NCI-H2029 (cell line): ENCODE measurements at regions not wholly inside any gene's neighbourhood (a gene's known extent, or its start where the extent isn't known, plus 50 kb on each side); places are given as distances from the start of the nearest gene placed in this dataset.

Experiments
- DNase-seq: peaks from one replicate; lab custom pipeline; 2025; lab: John Stamatoyannopoulos, UW

DNA sequence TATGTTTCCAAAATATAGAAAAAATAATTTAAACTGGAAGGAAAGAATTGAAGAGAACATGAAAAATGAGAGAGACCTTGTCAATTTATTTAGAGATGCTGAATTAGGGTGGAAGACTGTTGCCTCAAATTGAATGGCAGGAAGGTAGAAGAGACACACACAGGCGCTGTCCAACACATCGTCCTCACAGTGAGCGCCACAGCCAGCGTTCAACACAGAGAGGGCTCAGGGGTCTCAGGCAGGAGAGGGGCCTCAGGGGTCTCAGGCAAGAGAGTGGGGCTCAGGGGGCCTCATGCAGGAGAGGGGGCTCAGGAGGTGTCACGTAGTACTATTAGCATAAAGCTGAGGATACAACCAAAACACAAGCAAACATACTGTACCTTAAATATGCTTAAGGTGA, 65.7 kb downstream of the TMEM18 start:
- no peak for DNase-seq

DNA sequence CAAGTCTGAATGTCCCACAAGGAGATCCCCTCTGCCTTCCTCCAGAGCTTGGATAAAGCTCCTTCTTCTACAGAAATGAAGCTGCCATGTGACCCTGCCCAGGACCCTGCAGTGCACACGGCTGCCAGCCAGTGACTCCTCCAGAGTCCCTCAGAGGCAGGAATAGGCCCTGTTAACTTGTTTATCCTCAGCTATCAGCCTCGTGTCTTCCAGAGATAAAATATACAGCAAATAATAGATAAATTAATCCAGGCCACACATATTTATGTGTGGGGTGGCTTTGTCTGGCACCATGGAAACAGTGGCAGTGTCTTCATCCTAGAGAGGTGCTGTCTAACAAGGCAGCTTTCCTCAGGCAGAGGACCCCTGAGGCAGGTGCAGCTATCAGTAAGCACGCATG, 66.7 kb downstream of the TMEM18 start:
- no peak for DNase-seq

DNA sequence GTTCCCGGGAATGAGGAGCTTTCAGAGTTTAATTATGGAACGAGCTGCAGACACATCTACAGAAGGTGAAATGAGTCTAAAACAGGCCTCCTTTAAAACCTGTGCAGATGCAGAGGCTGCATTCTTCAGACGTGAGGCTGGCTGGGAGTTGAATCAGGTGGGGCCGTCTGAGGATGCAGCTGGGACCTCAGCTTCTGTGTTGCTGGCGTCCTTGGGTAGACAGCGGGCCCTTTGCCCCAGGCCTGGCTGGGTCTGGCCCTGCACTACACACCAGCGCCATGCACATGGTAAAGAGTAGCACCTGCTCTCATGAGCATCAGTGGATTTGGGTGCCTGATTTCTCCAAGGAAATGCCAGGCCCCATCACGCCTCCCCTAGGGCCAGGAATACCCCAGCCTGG, 67.3 kb downstream of the TMEM18 start:
- DNase-seq: no peak

DNA sequence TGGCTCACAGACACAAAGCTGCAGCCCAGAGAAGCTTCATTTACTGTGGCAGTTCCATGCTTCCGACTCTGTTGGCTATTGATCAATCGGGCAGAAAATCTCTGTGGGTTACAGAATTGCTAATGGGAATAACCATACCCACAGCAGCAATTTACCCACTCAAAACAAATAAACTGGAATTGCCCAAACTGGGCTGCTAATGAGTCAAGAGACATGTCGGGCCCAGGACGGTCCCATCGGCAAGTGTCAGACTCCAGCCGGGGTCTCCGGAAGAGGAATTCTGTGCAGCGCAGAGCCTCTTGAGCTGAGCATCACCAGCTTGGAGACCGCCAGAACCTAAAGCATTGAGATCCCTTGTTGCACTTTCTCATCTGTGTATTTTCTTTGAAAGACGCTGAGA, 67.8 kb downstream of the TMEM18 start:
- DNase-seq: no peak

DNA sequence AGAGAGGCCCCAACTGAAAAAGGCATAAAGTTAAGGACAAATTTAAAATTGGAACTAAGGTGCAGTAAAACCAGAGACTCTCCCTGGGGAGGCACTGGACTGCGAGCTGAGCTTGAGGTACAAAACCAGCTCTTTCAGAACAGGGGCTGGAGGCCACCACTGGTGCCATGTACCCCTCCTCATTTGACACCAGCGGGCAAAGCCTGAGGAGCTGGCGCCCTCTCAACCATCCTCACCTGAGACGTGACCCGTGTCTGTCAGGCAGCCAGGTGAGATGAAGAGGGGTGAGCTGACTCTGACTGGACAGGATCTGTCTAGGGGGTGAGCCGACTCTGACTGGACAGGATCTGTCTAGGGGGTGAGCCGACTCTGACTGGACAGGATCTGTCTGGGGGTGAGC, 68.5 kb downstream of the TMEM18 start:
- DNase-seq: no peak

DNA sequence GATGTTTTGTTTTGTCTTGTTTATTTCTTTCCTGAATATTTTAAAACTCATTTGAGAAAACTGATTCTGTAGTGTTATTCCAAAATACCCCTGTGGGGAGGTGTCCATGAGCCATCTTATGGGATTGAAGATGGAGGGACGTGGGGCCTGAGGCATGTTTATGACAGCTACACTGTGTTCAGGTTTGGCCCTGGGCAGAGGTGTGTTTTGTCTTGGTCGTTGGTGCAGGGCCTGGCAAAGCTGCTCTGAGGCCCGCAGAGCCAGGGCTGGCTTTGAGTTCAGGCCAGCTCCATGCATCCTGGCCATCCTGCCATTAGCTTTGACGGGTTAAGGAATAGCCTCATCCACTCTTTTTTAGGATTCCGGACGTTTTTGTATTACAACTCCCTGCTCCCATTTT, 68.9 kb downstream of the TMEM18 start:
- DNase-seq: no peak

DNA sequence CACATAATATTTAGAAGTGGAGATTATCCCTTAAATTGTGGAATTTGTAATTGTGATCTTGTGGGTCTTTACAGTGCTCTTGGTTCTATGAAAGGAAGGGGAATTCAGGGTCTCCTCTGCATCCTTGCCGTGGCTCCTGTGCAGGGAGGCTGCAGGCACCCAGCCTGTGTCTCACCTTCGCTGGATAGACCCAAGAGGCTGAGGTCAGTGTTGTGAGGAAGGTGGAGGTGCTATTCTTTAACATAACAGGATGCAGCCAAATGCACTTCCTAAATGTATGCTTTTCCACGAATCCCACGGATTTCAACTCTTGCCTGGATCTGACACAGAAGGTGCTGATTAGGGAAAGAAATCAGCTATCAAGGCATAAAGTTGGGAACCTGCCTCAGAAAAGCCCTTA, 69.5 kb downstream of the TMEM18 start:
- DNase-seq: no peak

DNA sequence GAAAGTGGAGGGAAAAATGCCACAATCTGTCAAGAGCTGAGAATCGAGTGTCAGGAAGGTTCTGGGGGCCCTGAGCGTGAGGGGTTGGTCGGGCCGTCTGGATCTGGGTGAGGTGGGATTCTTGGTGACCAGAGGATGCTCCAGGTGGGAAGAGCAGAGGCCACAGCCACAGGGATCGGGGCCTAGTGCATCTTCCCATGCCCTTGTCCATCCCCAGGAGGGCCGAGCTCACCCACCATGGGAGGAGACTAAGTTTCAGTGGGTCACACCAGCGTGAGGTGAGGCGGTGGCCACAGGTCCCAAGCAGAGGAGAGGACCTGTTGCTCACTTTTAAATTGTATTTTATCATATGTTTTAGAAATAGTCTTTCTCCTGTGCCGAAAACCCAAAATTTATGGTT, 70.0 kb downstream of the TMEM18 start:
- DNase-seq: no peak

DNA sequence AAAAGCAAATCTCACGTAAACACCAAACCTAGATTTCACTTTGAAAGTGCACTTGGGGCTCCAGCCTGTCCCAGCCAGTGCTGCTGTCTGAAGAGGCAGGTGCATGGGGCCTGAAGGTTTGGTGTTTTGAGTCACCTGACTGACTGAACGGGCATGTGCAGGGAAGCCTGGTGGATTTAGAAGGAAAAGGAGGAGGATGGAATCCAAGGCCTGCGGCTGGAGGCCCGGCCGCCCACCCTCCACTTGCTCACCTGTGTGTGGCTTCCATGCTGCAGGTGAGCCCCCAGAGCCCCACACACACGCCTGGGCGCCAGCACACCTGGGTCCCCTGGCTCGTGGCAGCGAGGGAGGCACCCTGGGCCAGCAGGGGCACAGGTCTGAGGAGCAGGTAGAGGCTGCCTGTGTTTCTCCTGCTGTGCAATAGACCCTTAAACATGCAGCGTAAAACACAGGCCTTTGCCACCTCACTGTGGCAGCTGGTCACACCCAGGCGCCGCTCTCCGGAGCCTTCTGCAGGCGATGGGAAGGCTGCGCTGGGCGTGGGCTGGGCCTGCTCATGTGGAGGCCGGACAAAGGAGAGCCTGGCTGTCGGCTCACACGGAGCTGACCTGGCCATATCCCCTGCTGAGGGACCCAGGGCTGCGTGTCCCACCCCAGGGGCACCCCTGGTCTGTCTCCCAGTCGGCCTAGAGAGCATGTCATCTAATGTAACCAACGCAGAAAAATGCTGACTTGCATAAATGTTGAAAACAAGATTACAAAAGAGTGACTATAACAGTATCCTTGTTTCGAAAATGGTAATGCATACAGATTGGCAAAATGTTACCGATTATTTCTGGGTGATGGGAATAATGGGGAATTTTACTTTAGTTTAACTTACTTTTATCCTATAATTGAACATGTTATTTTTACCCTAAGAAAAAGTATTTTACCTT, 71.3 kb downstream of the TMEM18 start:
- no peak for DNase-seq

DNA sequence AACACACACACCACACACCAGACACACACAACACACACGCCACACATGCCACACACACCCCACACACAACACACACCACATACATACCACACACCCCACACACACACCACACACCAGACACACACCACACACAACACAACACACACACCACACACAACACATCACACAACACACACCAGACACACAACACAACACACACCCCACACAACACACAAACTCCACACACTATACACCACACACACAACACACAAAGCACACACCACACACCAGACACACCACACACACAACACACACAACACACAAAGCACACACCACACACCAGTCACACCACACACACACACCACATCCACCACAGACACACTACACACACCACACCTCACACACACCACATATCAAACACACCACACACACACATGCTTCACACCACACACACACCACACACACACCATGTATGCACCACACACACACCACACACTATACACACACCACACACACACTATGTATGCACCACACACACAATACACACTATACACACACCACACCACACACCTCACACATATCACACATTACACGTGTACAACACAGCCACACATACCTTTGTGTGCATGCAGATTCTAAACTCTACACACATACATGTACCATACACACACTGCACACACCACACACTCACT, 72.2 kb downstream of the TMEM18 start:
- DNase-seq: no peak

DNA sequence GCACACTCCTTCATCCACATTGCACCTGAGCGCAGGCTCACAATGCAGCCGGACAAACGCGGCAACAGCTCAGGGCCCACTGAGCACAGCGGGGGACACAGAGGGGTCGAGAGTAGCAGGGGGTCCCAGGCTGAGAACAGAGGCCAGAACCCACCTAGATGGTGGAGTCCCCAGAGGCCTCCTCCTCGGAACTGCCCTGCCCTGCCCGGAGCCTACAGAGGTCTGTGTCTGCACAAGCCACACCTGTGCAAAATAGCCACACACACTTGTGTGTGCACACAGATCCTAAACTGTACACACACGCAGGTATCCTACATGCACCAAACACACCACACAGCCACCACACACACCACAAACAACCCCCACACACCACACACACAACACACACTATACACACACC, 72.8 kb downstream of the TMEM18 start:
- DNase-seq: no peak

DNA sequence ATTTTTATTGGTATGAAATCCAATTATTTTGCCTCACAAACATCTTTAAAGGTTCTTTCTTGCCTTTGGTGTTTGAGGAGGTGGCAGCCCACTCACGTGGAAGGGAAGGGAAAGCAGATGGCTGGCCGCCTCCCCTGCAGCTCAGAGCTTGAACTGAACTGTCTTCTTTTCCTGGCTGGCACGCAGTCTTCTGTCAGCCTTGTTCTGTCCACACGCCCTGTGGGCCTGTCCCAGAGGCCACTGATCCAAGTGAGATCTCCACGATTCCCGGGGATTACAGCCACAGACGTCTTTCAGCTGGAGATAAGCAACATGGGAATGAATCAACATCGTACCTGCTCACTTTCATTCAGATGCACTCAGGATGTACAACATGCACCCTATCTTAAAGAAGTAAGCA, 73.3 kb downstream of the TMEM18 start:
- DNase-seq: no peak

DNA sequence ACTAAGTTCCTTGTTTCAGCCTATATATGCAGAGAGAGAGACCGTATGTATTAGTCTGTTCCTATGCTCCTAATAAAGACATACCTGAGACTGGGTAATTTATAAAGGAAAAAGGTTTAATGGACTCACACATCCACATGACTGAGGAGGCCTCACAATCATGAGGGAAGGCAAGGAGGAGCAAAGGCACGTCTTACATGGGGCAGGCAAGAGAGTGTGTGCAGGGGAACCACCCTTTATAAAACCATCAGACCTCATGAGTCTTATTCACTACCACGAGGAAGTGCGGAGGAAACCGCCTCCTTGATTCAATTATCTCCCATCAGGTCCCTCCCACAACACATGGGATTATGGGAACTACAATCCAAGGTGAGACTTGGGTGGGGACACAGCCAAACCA, 73.8 kb downstream of the TMEM18 start:
- DNase-seq: no peak

DNA sequence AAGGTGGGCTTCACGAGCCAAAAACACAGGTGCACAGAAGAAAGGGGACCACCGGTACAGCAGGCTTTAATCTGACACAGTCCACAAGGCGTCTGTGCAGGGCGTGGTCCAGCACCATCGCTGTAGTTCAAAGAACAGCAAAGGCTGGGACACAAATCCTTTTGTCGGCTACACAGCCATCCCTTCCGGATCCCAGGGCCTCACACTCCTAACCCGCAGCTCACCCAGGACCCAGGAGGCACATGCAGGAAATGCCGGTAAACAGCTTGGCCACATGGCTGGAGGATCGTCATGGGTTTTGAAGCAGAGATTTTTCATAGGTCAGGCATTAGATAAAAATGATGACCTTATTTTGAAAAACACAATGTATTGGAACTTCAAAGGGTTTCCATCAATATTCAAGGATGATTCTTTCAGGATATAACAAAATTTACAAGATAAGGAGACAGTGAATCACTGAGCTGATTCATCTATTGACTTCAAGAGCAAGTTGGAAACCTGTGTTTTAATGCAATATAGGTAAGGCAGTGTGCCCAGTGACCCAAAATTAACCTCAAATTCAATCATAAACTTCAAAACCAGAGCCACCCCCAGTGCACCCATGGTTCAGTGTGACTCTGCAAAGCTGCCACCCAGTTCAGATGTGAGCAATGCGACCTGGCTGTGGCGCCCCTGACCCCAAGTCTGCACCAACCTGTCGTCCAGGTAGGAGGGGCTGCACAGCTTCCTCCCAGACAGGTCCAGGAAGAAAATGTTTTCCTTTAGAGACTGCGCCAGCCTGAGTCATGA, 74.4 kb downstream of the TMEM18 start:
- no peak for DNase-seq

DNA sequence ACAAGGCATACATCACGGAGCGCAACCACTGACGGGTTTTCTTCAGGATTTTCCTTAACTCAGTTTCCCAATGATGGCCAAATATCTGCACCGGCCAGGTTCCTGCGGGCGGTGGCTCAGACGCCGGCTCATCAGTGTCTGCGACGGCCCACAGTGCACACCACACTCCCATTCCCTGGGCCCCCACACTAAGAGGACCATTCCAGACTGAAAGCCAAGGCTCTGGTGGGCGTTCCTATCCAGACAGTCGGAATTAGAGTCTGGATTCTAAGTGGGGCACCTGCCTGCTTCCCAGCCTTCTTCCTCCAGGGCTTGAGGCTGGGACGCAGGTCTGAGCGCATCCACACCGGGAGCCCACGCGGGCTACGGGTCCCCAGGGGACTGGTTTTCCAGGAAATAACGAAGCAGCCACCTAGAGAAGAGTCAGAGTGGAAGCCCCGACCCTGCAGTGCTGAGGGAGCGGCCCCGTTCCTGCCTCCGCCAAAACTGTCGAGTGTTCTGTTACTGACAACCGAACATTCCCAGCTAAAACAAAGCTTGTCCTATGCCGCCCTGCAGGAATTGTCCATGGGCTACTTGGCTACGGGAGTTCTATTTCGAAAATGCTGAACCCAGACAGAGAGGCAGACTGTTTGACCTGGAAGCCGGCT, 75.3 kb downstream of the TMEM18 start:
- no peak for DNase-seq

DNA sequence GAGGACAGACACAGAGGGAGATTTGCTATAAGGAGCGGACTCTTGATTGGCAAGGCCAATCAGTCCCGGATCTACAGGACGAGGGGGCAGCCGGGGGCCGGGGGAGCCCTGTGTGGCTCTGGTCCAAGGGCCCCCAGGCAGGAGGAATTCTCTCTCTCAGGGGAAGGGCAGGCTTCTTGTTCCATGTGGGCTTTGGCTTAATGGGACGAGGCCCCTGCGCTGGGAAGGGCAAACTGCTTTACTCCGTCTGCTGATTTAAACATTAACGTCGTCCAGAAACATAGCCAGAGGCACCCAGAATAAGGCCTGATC, 75.9 kb downstream of the TMEM18 start:
- no peak for DNase-seq

DNA sequence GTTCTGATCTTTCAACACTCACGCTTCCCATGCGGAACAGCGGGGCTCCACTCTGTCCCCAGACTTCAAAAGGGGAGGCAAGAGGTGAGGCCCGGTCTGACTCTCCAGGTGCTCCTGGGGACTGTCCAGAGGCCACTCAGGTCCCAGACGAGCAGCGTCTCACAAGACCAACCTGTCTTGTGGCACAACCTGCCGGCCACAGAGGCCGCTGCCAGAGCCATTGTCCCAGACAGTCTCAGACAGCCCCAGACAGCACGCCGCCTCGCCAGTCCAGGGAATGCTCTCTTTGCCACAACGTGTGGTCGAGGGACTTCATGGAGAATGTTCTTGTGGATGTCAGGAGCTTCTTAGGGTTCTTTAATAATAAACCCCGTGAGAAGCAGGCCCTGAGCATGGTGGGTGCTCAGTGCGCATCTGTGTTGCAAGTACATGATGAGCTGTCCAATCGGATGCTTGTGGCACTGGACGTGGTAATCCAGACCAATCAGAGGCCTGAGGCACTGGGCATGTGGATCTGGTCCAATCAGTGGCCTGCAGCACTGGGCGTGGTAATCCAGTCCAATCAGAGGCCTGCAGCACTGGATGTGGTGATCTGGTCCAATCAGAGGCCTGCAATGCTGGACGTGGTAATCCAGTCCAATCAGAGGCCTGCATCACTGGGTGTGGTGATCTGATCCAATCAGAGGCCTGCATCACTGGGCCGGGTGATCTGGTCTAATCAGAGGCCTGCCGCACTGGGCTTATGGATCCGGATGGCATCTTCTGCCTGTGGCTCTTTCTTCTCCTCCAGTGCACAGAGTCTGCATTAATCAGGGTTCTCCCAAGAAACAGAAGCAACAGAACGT, 76.4 kb downstream of the TMEM18 start:
- DNase-seq: no peak

DNA sequence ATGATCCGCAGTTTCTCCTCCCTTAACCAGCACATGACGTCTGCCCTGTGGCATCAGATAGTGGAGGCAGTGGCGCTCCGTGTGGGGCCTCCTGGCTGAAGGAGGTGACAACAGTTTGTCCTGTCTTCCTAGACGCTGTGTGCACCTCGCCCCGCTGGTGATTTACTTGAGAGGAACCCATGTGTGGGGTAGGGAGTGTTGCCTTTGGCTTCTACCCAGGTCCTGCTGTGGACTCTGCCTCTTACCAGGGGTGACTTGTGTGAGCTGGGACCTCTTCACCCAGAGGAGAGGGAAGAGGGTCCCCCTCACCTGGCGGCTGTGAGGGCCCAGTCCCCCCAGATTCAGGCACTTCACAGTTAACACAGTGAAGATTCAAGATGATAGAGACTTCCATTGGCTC, 77.6 kb downstream of the TMEM18 start:
- no peak for DNase-seq

DNA sequence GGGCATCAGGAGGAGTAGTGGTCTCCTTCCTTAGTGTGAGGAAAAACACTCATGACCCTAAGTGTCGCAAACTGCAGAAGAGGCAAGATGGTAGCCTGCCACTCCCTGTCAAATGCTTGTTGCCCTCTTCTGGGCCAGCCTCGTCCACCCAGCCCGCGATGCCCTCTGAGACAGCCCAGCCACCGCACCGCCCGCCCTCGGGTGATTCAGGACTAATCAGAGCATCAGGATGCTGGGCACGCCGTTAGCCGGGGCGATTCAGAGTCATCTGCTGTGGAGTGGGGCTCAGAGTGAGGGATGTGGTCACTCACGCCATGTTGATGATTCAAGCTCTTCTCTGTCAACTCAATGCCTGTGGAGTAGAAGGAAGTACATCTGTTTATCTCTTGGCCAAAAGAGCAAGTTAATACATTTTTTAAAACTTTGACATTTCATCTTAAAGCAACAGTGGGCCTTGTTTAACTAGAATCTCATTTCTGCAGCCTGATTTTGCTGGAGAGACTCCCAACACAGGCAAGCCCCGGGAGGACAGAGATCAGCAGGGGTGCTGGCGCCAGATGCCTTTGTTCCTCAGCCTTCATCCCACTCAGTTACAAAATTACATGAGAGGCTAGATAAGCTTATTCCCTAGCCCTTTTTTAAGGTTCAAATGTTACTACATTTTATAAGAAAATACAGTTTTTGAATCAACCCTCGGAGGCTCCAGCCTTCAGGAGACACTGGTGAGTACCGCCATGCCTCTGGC, 79.0 kb downstream of the TMEM18 start:
- no peak for DNase-seq

DNA sequence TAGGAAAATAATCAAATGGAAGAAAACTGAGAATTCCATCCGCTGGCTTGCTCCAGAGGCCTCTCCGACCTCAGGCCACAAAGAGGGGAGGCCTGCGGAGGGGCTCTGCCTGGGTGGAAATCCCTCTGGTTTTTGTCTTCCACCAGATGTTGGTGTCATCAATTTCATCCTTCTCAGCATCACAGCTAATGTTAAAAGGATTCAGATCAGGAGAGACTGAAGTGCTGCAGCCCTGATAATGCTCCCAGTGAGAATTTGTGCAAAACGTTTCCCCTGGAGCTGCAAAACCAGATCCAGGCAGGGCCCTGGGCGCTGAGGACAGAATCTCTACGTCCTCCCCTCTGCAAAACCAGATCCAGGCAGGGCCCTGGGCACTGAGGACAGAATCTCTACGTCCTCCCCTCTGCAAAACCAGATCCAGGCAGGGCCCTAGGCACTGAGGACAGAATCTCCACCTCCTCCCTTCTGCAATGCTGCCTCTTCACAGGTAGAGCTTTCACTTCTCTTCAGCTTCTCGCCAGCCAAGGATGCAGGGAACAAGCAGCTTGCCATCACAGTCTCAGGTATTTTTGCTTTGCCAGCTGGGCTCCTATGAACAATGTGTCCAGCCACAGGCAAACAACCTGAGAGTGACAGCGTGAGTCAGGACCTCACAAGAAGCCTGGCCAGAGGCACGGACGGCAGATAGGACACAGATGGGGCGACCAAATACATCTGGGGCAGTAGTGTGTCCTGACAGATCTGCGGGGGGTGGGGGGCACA, 81.2 kb downstream of the TMEM18 start:
- no peak for DNase-seq
